NCI-H1092 (cell line): ENCODE measurements at regions not wholly inside any gene's neighbourhood (a gene's known extent, or its start where the extent isn't known, plus 50 kb on each side); places are given as distances from the start of the nearest gene placed in this dataset.
"Not testable (repeated sequence)": the region's sequence is repeated elsewhere in the genome, so short reads cannot be mapped to it uniquely, and the experiment has no call there.

ENCODE experiments used
- DNase-seq: peaks from one replicate; lab custom pipeline; 2025; lab: John Stamatoyannopoulos, UW

DNA sequence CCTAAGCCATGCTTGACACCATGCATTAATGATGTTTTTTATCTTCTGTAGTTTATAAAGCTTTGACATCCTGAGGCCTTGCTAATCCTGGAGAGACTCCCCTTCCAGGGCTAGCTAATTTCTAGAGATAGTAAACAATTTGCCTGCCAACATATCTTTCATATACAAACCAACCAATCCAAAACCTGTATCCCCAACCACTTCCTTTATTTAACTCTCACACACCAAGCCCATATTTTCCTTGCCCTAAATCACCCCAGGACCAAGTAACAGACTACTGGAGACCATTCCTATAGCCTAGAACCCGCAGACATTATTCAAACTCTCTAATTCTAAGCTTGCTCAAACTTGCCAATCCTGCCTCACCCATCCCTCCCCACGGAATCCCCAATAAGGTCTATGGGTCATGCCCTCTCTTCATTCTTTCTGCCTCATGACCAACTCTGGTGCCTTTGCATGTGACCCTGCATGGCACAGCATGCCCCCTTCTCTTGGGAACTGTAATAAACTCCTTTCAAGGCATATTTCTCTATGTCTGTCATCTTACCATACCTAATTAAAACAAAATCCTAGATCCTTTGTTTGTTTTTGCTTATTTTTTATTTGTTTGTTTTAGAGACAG is 116.6 kb upstream of the CACUL1 start:
- no peak for DNase-seq

DNA sequence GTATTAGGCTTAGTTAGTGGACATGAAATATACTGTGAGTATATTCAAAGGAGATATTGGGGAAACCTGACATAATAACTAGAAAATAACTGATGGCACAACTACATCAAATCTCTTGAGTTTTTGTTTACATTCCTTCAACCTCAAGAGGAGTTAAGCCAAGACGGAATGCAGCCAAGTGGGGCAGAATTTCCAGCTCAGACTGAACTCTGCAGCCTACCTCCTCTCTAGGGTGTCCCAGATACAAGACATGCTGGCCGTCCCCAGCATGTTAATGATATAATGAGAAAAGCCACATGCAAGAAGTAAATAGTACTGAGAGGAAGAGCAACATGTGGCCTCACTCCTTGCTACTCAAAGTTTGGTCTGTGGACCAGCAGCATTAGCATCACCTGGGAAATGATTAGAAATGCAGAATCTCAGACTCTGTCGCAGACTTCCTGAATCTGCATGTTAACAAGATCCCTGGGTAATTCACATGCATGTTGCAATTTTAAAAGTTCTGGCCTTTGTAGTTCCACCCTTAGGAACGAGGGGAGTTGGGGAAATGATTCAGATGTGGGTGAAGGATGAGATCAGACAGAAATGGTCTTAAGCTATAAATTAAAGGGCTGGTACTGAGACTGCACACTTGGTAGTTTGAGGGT is 118.4 kb upstream of the CACUL1 start:
- DNase-seq: no peak

DNA sequence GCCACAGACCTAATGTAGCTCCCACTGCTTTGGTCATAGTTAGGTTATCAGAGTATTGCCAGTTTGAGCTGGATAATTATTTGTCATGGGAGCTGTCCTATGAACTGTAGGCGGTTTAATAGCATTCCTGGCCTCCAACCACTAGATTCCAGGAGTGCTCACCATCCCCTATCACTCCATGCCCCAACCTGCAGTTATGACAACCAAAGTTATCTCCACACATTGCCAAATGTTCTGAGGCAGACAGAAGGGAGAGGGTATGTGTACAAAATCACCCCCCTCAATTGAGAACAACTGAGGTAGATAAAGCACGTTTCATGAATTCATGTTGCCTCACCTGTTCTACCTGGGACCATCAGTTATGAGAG is 119.0 kb upstream of the CACUL1 start:
- no peak for DNase-seq

DNA sequence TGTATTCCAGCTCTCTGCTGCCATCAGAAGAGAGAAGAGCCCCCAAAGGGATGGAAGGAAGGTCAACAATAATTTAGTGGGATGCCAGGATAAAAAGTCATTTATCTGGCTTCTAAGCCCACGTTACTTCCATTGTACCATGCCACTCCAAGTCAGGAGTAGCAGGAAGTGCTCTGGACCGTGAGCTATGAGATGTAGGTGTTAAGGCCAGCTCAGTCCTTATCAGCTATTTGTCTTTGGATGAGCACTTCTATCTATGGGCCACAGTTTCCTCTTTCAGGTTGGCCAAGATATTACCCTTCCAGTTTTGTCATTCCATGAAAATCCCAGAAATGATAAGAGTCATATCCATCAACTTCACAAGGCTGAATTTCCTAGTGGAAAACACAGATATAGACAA is 119.4 kb upstream of the CACUL1 start:
- no peak for DNase-seq

DNA sequence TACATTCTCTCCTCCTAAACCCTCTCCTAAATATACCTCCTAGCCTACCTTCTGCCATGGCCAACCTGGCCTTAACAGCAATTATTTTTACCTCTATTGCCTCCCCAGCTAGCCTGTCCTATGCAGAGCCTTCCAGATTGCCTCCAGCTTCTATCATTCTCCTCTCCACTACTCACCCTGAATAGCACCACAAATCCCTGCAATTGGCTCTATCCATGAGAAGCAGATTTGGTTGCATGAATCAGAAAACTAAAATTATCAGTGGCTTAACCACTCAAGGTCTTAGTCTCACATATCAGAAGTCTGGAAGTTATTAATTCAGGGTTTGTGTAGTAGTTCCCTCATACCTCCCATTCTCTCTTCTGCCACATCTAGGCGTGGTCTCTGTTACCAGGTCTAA is 120.3 kb upstream of the CACUL1 start:
- DNase-seq: no peak

DNA sequence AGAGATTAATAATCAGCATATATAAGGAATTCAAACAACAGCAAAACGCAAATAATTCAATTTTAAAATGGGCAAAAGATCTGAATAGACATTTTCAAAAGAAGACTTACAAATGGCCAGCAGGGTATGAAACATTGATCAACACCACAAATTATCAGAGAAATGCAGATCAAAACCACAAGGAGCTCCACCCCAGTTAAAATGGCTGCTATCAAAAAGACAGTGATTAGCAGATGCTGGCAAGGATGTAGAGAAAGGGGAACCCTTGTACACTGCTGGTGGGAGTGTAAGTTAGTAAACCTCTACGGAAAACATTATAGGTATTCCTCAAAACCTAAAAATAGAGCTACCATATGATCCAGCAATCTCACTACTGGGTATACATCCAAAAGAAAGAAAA is 128.0 kb upstream of the CACUL1 start:
- DNase-seq: no peak

DNA sequence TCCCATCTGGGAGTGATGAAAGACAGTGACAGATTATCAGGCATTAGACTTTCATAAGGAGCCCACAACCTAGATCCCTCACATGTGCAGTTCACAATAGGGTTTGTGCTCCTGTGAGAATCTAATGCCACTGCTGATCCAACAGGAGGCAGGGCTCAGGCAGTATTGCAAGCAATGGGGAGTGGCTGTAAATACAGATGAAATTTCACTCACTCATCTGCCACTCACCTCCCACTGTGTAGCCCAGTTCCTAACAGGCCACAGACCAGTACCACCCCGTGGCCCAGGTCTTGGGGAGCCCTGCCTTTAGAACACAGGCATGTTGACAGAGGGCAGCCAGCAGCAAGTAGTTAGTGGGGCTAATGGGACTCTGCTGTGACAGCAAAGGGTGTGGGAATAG is 137.3 kb upstream of the NANOS1 start:
- no peak for DNase-seq

DNA sequence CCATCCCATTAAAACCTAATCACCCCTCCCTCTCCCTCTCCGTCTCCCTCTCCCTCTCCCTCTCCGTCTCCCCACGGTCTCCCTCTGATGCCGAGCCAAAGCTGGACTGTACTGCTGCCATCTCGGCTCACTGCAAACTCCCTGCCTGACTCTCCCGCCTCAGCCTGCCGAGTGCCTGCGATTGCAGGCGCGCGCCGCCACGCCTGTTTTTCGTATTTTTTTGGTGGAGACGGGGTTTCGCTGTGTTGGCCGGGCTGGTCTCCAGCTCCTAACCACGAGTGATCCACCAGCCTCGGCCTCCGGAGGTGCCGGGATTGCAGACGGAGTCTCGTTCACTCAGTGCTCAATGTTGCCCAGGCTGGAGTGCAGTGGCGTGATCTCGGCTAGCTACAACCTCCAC is 134.6 kb upstream of the NANOS1 start:
- DNase-seq: not testable (repeated sequence)

DNA sequence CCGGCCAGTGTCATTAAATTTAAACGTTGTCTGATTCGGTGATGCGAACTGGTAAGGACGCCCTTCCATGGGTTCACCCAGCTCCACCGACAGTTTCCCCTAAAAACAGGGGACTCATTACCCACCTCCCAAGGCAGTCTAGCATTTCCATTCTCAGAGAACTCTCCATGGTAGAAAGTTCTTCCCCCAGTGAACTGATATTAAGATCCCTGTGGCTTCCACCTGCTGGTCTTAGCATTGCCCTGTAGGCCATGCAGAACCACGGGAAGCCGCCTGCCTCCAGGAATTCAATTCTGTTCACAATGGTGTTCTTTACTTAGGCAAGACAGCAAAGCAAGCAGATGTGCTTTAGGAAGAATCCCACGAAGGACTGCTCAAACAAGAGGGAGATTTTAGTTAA is 128.9 kb upstream of the NANOS1 start:
- no peak for DNase-seq

DNA sequence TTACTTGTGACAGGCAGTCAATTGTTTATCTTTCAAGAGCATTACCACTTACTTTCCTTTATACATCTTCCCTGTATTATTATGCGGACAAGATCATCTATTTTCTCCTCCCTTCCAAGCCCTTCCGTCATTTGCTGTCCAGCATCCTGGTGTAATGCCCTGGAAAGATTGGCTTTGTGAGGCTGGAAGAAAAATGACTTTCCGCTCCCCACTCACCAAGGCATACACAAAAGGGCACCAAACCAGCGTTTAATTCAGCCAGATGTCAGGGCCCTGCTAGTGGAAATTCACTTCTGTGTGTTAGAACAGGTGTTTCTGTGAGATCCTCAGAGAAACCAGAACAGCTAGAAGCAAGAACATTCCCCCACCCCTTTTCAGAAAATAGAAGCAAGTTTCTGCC is 128.1 kb upstream of the NANOS1 start:
- no peak for DNase-seq

DNA sequence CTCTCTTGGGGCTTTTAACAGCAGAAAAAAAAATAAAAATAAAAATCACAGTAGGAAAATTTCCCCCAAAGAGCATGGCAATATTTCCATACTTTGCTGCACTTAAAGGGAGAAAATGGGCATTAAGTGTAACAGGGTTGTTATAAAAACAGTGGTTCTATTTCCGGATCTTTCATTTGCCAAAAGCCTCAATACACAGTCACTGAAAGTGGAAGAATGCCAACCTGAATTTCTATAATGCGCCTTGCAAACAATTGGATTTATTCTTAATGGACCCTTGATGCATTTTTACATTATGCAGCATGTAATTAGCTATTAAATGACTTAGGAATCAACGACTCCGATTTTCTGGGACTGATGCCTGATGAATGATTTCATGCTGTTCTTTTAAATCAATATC is 127.6 kb upstream of the NANOS1 start:
- DNase-seq: no peak

DNA sequence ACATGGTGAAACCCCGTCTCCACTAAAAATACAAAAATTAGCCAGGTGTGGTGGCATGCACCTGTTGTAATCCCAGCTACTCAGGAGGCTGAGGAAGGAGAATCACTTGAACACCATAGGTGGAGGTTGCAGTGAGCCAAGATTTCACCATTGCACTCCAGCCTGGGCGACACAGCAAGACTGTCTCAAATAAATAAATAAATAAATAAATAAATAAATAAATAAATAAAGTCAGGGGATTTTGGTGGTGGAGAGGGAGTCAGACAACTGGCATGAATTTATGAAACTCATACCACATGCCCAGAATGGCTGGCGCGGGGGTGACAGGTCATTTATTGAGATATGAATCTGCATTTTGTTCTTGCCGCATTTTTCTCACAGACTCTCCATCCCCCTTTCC is 126.9 kb upstream of the NANOS1 start:
- DNase-seq: not testable (repeated sequence)

DNA sequence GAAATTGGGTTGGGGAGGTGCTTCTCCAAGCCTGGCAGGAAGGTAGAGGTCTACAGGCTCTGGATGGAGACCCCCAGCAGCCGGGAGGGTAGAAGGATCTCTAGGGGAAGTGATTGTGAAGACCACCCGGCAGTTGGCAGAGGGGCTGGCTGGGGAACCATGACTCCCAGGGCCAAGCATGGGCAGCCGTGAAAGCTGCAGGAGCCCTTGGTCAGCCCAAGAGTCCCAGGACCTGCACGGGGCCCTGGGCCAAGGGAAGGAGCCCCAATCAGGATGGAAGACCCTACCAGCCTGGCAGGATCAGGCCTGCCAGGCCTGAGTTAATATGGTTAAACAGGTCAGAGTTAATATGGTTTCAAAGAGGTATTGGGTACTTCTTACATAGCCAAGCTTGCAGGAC is 126.3 kb upstream of the NANOS1 start:
- no peak for DNase-seq

DNA sequence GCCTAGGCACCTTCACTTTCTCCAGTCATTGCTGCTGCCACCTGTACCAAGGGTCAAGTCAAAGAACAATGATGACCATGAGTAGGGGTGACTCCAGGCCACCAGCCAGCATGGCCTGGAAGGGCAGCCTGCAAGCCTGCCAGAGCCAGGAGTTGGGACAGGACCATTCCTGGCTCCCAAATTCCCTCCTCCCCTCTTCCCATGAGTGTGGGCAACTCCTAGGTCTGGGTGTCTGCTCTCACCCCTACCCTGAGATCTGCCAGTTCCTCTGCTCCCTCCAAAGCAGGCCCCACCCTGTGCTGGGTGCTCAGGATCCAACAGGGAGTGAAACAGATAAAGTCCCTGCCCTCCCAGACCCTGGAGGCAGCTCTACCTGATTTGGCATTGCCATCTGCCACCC is 125.8 kb upstream of the NANOS1 start:
- no peak for DNase-seq

DNA sequence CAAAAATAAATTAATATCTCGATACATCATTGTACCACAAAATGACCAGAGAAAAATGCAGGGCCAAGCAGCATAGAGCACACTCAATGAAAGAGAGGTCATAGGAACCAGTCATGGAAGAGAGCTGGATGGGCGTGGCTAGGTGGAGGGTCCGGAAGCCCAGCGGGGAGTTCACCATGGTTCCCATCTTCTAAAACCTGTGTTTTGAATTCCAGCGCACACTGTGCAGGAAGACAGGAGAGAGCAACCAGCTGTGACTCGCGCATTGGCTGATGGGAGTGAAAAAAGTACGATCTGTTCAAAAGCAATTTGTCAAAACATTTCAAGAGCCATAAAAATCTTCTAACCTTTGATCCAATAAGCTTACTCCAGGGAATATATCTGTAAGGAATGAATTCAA is 125.2 kb upstream of the NANOS1 start:
- no peak for DNase-seq

DNA sequence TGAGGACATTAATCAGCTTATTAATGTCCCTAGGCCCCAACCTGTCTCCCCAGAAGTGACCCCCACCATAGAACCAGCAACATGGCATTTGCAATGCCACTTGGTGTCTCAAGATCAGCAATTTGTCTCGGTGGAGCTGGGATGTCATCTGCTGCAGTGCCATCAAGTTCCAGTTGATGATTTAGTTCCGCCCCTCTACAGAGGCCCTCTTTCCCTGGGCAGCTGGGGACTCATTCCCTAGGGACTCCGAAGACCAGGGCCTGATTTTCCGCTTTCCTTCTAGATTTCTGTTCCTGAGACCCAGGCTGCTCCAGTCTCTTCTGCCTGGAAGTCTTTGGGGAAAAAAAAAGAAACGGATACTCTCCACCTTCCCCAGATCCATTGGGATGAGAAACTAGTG is 122.5 kb upstream of the NANOS1 start:
- no peak for DNase-seq

DNA sequence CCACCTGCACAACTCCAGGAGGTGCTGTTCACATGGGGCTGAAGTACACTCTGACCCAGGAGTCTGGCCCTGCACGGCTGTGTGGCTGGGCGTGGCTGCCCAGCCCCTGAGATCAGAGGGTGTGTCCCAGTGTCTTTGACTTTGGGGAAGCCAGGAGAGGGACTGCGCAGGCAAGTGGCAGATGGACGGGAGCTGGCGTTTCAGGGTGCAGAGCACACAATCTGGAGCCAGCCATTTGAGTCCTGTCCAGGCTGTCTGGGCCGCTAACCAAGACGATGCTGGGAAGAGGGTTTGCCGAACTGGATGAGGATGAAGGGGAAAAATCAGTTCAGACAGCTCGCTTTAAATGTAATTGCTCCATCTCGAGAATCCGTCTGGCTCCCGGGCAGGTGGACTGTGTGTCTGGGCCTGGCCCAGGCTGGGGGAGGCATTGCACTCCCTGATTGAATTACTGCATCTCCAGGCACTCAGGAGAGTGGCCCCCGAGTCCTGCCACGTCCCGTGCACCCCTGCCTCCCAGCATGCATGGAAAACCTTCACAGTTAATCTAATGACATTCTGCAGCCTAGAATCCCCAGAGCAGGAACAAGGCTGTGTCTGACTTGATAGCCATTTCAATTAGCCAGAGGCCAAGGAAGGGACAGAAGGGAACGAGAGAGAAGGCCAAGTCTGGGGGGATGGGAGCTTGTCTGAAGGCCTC is 120.8 kb upstream of the NANOS1 start:
- DNase-seq: no peak

DNA sequence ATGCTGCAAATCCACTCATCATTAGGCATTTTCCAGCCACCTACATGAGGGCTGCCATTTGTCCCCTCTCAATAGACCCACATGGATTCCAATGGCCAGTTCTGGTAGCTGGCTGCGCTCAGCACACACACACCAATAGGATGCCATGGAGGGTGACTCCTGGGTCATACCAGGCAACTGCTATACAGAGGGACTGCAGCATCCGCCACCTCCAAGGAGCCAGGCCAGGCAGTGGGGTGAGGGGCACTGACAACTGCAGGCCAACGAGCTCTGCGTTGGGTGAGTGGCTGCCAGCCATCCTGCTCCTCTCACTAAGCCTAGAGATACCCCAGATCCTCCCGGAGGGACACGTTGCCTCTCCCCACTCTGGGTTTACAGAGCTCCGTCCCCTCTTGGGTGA is 118.8 kb upstream of the NANOS1 start:
- no peak for DNase-seq

DNA sequence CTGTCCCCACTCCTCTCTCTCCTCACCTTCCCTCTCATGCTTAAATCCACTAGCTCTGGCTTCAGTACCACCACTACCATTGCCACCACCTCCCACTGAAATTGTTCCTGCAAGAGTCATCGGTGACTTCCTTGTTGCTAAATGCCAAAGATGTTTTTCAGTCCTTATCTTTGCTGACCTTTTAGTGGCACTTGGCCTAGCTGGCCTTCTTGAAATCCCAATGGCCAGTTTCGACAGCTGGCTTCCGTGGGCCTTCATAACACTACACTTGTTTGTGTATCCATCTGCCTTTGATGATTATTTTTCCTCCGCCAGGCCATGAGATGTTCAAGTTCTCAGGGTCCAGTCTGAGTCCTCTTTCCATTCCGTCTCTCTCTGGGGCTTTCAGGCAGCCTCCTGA is 118.2 kb upstream of the NANOS1 start:
- DNase-seq: no peak

DNA sequence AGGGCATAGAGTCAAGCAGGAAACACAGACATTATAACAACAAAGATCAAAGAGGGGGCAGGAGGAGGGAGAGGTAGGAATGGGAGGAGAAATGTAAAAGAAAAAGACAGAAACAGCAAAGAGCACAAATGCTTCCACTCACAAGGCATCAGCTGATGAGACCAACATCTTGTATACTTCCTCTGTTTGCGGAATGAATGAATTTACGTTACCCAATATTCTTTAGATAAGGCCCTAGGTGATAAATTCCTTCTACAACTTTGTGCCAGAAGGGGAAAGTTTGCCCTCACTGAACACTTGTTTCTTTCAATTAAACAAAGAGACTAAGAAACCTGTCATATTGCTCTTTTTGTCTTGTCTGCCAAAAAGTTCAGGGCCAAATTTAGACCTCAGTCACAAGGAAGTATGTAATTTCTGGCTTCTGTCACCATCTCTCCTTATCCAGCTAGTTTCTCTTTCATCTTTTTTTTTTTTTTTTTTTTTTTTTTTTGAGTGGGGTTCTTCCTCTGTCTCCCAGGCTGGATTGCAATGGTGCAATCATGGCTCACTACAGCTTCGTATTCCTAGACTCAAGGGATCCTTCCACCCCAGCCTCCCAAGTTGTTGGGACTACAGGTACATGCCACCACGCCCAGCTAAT is 116.4 kb upstream of the NANOS1 start:
- no peak for DNase-seq

DNA sequence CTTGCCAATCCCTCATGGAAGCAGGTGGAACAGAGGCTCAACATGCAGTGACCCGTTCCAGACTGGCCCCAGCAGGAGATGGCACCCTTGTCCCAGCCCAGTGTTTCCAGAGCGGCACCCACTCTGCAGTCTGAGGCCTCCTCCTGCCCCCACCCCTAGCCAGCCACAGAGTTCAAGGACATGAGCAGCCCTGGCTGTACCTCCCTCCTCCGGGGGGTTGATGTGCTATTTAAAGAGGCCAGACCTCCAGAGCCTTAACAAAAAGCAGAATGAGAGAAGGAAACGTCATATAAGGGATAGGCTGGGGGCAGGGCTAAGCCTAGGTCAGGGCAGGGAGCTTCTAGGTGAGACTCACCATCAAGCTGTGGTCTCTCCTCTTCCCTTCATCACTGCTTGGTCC is 115.7 kb upstream of the NANOS1 start:
- no peak for DNase-seq

DNA sequence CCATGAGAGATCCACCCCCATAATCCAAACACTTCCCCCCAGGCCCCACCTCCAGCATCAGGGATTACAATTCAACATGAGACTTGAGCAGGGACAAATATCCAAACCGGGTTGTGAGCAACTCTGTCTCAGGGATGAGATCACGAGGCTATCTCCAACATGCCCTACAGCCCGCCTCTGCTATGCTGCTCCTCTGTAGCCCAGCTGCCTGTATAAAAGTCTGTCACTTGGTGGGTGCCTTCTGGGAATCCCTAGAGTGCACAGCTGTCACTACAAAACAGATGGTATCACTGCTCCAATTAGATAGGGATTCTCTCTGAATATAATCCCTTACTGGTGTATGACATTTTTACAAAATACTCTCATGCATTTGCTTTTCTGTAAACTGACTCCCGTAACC is 114.9 kb upstream of the NANOS1 start:
- no peak for DNase-seq

DNA sequence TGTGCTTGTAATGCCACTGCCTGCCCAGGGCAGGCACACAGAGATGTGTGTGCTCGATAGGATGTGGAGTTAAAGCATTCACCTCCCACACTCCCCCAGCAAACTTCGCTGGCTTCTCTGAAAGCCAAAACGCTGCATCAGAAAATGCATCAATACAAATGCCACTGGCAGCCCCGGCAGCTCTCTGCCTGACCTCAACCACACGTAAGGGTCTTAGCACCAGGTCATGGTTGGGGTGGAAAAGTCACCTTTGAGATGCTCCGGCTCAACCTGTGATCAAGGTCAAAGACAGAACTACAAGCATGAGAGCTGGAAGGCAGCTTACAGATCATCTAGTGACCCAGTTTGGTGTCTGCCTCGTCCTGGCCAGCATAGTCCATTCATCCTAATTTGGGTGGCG is 114.4 kb upstream of the NANOS1 start:
- no peak for DNase-seq
